Left lung (tissue), 4 donors: ENCODE measurements at regions not wholly inside any gene's neighbourhood (a gene's known extent, or its start where the extent isn't known, plus 50 kb on each side); places are given as distances from the start of the nearest gene placed in this dataset.

Source experiments
- ATAC-seq: fragments of 200-7000 bp; cut with Tn5 transposase; one replicate; pipeline ENCODE4 v1.9.1; 2020; ENCODE audit warnings: moderate library complexity
- DNase-seq, 4 donors: peaks; one replicate each; pipeline ENCODE4 v3.0.0-alpha.2; 2013 to 2020
- H3K27ac ChIP-seq, 2 donors: fragments of 200-600 bp; sonication (generic) in 1 of 2; one replicate each; pipeline versions ENCODE4 v1.5.0 to v1.8.0; 2020 to 2021
- H3K27me3 ChIP-seq, 2 donors: fragments of 200-600 bp; sonication (generic) in 1 of 2; one replicate each; pipeline versions ENCODE4 v1.5.0 to v1.8.0; 2020 to 2021
- H3K36me3 ChIP-seq, 2 donors: fragments of 200-600 bp; sonication (generic) in 1 of 2; one replicate each; pipeline versions ENCODE4 v1.5.0 to v1.8.0; 2020 to 2021
- H3K4me1 ChIP-seq, 2 donors: fragments of 200-600 bp; one replicate each; pipeline ENCODE4 v1.8.0; 2021
- H3K4me3 ChIP-seq, 2 donors: fragments of 200-600 bp; sonication (generic) in 1 of 2; one replicate each; pipeline versions ENCODE4 v1.5.0 to v1.8.0; 2020 to 2021; ENCODE audit warnings: mild to moderate bottlenecking in 1 of 2
- H3K9me3 ChIP-seq, 2 donors: fragments of 200-600 bp; sonication (generic) in 1 of 2; one replicate each; pipeline versions ENCODE4 v1.5.0 to v1.8.0; 2020 to 2021
- intact Hi-C, 2 donors: fragments of 100-400 bp; cut with DNase I; formaldehyde crosslinking; loops; one replicate each; pipeline versions ENCODE4 v1.11.2 to v1.14.2; 2022
- TF ChIP-seq, protein P1 (sequence below), 2 donors: fragments of 200-600 bp; sonication (generic) in 1 of 2; IDR thresholded peaks; one replicate each; pipeline versions ENCODE4 v1.5.0 to v1.8.0; 2021; ENCODE audit warnings: antibody characterized with exemption in 2 of 2
- donor health status: DM: no; HTN: yes; CAD: no.
- donor health status: DM: no; HTN: no; CAD: no.

DNA sequence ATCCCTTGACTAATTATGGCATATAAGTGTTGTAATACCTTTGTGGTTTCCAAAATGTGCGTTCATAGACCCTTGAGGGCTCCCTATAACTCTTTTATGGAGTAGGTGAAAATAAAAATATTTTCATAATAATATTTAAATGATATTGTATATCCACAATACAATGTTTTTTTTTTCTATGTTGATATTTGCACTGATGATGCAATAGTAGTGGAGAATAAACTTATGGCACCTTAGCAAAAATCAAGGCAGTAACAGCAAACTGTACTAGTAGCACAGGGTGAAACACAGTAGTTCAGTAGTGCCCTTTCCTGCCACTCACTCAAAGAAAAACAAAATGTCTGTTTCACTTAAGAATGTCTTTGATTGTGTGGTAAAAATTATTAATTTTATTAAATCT is 465.3 kb downstream of the C4orf33 start:
- intact Hi-C loops, result no loop called here
- Histone ChIP-seq H3K9me3 (no peaks in the 10 kb centered on the region), H3K27ac (no peak overlapping the region), H3K27me3 (no peaks in the 10 kb centered on the region), H3K4me3 (no peak overlapping the region), H3K4me1 (no peaks in the 10 kb centered on the region), H3K36me3 (no peaks in the 10 kb centered on the region)
- DNase-seq (no peak), ATAC-seq (no peak)
- TF ChIP-seq, protein P1, sequence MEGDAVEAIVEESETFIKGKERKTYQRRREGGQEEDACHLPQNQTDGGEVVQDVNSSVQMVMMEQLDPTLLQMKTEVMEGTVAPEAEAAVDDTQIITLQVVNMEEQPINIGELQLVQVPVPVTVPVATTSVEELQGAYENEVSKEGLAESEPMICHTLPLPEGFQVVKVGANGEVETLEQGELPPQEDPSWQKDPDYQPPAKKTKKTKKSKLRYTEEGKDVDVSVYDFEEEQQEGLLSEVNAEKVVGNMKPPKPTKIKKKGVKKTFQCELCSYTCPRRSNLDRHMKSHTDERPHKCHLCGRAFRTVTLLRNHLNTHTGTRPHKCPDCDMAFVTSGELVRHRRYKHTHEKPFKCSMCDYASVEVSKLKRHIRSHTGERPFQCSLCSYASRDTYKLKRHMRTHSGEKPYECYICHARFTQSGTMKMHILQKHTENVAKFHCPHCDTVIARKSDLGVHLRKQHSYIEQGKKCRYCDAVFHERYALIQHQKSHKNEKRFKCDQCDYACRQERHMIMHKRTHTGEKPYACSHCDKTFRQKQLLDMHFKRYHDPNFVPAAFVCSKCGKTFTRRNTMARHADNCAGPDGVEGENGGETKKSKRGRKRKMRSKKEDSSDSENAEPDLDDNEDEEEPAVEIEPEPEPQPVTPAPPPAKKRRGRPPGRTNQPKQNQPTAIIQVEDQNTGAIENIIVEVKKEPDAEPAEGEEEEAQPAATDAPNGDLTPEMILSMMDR (IDR thresholded peaks at IDR 0.05), result no peak

DNA sequence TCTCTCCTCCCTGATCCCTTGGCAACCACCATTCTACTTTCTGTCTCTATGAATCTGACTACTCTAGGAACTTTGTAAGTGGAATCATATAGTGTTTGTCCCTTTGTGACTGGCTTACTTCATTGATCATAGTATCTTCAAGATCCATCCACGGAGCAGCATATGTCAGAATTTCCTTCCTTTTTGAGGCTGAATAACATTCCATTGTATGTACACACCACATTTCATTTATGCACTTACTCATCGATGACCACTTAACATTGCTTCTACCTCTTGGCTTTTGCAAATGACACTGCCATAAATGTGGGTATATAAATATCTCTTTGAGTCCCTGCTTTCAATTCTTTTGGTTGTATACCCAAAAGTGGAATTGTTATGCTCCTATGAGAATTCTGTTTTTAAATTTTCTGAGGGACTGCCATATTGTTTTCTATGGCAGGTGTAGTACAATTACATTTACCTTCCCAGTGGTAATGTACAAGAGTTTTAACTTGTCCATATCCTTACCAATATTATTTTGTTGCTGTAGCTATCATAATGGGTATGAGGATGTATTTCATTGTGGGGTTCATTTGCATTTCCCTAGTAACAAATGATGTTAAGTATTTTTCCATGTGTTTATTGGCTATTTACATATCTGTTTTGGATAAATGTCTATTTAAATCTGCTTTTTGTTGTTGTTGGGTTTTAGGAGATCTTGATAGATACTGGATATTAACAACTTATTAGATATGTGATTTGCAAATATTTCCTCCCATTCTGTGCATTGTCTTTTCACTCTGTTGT is 466.1 kb downstream of the C4orf33 start:
- Histone ChIP-seq H3K36me3 (no peaks in the 10 kb centered on the region), H3K9me3 (no peaks in the 10 kb centered on the region), H3K4me3 (no peak overlapping the region), H3K27me3 (no peaks in the 10 kb centered on the region), H3K27ac (no peak overlapping the region), H3K4me1 (no peaks in the 10 kb centered on the region)
- intact Hi-C loops, result no loop called here
- TF ChIP-seq, protein P1 (IDR thresholded peaks at IDR 0.05), result no peak
- ATAC-seq, result no peak
- no peak for DNase-seq

DNA sequence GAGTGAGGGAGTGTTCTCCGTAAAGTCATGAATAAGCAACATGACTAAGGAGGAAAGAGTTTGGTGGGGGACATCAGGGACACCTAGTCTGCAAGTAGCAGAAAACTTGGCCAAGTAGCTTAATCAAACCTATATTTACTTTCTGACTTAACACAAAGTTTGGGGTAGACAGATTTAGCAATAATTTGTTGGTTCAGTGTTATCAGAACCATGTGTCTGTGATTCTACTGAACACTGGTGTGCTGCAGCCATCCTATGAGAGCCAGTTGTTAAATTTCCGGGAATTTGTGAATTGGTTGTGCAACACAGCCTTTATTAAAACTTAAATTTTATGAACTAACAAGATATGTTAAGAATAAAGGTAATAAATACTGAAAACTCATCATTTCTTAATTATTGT is 469.3 kb downstream of the C4orf33 start:
- H3K4me1 ChIP-seq, result no peaks in the 10 kb centered on the region
- H3K27me3 ChIP-seq, result no peaks in the 10 kb centered on the region
- H3K36me3 ChIP-seq, result no peaks in the 10 kb centered on the region
- no peak overlapping the region for H3K4me3 ChIP-seq
- ATAC-seq (no peak), DNase-seq (no peak)
- no peaks in the 10 kb centered on the region for H3K9me3 ChIP-seq
- intact Hi-C loops, result no loop called here
- TF ChIP-seq, protein P1 (IDR thresholded peaks at IDR 0.05), result no peak
- H3K27ac ChIP-seq, result no peak overlapping the region

DNA sequence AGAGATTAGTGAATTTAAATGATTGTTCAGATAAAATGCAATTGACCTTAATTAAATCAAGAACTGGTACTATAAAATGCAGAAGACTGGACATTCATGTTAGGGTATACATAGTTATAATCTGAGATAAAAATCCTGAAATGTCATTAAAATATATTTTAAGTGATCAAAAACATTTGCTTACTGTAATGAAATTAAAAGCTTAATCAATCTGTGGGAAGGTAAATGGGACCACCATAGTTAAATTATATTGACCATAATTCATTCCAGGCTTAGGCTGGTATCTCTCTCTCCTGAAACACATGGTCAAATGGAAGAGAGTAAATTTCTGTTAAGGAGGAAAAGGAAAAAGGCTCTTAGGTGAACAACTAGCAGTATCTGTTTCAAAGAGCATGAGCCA is 474.4 kb downstream of the C4orf33 start:
- H3K4me1 ChIP-seq, result no peaks in the 10 kb centered on the region
- H3K36me3 ChIP-seq, result no peaks in the 10 kb centered on the region
- peaks cover 0 to 3% of the 10 kb centered on the region in 2 donors for H3K9me3 ChIP-seq
- TF ChIP-seq, protein P1 (IDR thresholded peaks at IDR 0.05), result no peak
- ATAC-seq, result no peak
- no peak overlapping the region for H3K4me3 ChIP-seq
- no peaks in the 10 kb centered on the region for H3K27me3 ChIP-seq
- DNase-seq, result no peak
- intact Hi-C loops, result no loop called here
- no peak overlapping the region for H3K27ac ChIP-seq

DNA sequence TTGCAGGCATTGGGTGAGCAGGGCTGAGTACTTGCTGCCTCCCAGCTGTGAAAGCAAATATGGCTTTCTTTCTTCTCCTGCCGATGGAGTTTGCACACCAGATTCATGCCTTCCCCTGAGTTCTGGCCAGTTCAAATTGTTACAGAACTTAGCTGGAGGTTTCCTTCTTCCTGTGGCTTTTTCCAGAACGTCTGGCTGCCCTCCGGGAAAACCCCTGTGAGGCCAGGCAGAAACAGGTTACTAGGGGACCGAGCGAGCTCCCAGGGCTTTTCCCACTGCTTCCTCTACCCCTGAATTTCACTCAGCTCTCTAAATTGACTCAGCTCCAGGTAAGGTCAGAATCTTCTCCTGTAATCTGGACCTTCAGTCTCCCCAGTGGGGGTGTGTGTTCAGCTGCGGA is 482.4 kb downstream of the C4orf33 start:
- DNase-seq (no peak), ATAC-seq (no peak)
- TF ChIP-seq, protein P1 (IDR thresholded peaks at IDR 0.05), result no peak
- no peaks in the 10 kb centered on the region for H3K4me1 ChIP-seq
- H3K27ac ChIP-seq, result no peak overlapping the region
- intact Hi-C loops, result no loop called here
- no peaks in the 10 kb centered on the region for H3K27me3 ChIP-seq
- H3K36me3 ChIP-seq, result no peaks in the 10 kb centered on the region
- no peak overlapping the region for H3K4me3 ChIP-seq
- peaks cover 0 to 3% of the 10 kb centered on the region in 2 donors for H3K9me3 ChIP-seq
